ENCODE measurements at regions not wholly inside any gene's neighbourhood (a gene's known extent, or its start where the extent isn't known, plus 50 kb on each side); places are given as distances from the start of the nearest gene placed in this dataset.
A peak's percentile ranks its signal among the peaks of the same experiment; 100 is the strongest.

DNA sequence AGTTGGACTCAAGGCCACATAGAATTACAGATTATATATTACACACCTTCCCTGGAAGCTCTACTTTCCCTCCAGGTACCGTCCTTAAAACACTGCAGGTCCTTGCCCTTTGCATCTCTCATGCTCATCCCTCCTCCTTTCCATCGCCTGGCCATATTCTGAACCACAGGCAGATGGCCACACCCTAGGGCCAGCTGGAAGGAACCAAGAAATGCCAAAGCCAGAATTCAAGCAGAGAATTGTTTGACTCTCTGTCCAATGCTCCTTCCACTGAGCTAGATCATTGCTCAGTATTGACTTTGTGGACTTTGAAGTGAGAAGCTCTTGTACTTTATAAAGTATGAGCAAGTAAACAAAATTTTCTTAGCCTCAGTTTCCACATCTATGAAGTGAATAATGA lies 170.3 kb upstream of the SLC24A5 start:
- no peak for DNase-seq

DNA sequence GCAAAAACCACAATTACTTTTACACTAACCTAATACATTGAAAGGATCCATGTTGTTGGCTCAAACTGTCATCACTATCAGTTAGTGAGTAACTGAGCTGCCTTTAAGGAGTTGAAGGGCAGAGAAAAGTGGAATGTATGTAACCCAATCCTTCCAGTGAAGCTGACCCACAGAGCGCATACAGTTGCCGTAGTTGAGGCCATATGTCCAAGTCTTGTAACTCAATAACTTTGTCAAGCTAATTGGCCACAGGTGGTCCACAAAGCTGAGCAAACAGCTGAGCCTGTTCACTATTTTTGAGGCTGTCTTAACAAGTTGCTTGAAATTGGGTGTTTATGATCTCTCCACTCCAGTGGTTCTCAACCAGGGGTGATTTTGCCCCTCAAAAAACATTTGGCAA lies 169.0 kb upstream of the SLC24A5 start:
- DNase-seq = no peak

DNA sequence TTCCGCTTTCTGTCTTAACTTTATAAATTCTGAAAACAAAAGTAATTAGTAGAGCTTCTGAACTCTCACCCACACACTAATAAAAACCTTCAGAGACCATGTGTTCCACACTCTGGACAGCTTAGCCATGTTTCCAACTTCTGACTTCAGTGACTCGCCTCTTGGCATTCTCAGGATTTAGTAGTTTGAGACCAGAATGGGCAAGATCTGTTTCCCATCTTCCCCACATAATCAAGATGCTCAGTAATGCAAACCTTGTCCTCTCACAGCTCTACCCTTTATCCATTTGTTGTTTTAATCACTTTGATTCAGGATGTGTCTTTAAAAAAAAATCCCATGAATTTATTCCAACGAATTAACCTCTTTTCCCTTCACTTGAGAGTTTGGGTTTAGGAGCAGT lies 166.6 kb upstream of the SLC24A5 start:
- DNase-seq = no peak

DNA sequence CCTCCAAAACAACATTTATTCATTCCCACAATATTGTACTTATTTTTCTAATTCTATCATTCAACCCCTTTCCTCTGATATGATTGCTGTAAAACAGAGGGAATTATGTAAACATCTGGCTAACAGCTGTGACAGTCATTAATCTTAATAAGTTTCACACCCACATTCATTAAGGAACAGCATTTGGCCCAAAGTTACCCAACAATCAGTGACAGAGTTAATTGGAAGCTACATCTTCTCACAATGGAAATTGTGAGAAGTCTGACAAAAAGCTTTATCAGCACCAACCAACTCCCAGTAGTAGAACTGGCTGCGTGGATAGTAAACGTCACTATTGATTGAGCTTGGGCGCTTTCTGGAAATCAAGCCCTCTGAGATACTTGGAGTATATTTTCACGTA lies 165.8 kb upstream of the SLC24A5 start:
- DNase-seq = no peak

DNA sequence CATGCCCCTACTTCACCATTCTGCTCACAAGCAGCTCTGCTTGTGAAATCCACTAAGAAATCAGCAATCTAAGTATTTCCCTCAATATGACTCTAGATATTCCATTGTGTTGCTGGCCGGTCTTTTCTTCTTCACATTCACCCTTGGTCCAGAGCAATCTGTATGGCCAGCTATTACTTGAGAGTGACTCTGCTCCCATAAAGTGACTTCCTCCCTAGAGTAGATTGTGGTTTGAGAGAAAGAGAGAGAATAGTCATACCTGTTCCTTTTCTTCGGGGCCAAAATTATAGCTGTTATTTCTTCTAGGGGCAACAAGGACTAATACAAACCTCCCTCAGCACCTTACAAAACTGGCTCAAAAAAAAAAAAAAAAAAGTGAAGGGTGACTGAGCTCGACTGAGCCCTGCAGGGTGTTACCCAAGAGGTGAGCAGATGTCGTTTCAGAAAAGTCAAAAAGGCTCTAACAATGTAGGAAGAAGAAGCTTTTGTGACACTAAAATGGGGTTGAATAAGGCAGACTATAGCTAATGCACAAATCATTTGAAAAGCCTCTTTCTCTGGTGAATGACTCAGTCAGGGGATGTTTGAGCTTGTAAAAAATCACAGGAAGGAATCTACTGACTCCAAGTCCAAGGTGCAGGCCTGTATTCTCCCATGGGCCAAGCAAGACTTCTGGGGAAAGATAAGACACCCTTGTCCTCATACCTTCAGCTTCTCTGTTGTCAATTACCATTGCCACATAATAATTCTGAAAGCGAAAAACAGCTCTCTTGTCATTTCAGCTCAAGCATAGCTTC lies 161.0 kb upstream of the SLC24A5 start:
- no peak for DNase-seq

DNA sequence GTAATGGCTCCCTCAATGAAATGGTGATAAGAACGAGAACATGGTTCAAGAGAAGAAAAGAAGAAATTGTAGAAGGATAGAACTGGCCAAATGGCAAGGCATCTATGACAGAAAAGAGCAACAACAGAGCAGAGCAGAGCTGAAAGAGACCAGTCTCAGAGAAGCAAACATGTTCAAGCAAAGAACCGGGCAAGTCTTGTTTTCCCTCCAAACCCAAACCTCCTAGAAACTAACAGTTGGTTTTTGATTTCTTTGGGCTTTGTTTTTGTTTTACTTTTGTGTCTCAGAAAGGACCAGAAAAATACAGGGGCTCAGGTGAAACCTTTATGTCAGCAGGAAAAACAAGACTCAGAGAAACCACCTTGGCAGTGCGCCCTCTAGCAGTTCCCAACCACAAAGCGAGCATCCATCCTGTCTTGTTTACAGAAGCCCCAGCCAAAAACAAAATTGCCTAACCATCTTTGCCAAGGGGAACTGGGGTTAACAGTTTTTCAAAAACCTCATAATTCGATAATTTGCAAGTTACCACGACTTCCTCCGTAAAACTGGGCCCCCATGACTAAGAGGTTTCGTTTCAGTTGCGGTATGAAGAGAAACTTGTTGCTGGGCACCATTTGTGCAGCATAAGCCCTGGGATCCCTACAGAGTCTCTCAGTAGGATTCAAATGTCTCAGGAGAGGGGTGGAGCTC lies 159.2 kb upstream of the SLC24A5 start:
- peak; percentile 38 for DNase-seq

DNA sequence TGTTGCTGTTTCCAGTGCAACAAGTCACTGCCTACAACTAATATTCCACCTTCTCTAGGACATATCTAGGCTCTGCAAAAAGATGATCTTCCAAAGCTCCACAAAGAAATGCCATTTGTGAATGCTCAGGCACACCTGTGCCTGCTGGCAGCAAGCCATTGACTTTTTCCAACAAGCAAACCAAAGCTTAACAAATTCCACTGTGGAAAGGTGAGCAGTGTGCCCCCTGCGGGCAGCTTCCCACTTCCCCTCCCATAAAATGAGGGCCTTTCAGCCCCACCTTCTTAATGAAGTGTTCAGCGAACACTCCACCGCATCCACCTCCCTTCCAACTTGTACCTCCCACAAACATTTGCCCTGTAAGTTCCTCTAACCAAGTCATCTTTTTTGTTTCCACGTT lies 157.5 kb upstream of the SLC24A5 start:
- DNase-seq = peak; percentile 28

DNA sequence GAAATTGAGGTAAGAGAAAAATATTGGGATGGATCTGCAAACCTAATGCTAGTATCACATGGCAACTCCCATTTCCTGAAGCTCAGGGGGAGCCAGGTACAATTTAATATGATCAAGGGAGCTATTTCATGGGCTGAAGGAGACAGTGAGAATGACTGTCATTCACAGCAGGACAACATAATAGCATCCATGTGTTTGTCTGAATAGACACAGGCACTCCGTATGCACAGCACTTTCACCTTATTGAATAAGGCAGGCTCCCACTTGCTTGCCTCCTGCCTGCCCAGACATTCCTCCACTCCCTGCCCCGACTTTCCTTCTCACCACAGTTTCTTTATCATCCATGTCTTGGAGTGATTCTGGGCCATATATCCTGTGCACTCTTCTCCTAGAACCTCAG lies 156.6 kb upstream of the SLC24A5 start:
- DNase-seq = no peak

DNA sequence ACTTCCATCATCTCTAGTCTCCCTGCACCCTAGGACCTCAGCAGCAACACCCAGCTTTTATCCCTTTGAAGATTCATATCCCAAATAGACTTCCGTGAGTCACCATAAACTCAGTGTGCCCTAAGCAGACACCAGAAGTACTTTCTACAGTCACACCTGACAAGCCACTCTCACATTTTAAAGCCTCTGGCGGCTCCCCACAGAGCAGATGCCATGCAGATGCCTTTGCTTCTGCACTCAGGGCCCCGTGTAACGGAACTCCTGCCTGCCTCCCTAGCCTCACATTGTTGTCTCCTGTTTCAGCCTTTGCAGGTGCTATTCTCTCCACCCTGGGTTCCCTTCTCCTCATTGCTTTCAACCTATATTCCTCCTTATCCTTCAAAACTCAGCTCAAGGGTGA lies 155.5 kb upstream of the SLC24A5 start:
- no peak for DNase-seq

DNA sequence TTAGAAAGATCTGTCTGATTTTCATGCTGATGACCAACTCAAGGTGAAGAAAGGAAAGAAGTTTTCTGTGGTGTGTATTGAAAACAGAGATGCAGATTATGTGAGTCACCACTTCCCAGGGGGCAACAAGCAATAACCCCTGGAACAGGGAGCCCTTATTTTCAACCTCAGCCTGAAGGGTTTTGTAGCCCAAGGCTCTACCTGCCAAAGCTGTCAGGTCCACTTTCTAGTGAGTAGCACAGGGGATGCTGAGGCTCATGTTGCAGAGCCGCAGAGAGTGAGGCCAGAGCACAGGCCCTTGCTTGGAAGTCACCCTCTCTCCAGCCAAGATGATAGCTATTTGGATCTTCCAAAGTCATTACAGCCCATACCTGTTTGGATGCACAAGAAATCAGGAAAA lies 152.2 kb upstream of the SLC24A5 start:
- no peak for DNase-seq

DNA sequence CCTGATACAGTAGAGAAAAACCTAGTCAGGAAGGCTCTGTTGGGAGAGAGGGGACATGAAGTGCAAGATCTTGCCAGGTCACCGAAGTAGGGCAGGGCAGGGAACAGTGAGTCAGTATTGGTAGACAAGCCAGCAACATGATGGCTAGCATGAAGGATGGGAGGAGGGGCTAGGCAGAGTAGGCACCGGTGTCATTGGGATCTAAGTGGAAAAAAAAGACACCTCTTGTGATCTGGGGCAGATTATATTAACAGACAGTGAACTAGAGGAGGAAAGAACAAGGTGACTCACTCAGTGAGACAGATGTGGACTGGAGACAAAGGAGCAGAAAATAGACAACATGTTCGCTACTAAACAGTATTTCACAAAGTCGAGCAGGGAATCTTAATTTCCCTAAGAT lies 149.2 kb upstream of the SLC24A5 start:
- DNase-seq = no peak

DNA sequence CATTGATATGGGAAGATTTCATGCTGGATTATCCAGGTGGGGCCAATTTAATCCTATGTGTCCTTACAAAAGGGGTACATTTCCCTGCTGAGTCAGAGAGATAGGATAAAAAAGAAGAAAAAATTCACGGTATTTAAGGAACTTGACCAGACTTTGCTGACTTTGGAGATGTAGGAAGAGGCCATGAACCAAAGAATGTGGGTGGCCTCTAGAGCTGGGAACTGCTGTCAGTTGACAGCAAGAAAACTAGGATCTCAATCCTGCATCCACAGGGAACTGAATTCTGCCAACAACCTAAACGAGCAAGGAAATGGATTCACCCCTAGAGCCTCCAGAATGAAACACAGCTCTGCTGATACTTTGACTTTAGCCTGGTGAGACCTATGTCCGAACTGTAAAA lies 148.1 kb upstream of the SLC24A5 start:
- DNase-seq = no peak

DNA sequence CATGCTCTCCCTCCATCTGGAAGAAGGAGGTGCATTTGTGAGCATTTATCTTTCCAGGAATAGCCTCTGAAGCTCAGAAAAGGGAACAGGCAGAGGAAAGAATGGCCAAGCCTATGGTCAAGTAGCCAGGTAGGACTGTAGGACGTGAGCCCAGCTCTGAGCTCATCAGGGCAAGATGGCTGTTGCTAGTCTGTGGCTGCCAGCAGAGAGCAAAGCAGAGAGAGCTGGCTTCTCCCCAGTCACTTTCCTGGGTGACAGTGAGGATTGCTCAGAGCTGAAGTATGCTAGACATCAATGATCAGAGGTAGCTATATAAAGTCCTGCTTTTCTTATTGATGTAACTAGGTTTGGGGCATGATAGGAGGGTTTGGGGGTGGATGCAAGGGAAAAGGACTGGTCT lies 146.1 kb upstream of the SLC24A5 start:
- no peak for DNase-seq

DNA sequence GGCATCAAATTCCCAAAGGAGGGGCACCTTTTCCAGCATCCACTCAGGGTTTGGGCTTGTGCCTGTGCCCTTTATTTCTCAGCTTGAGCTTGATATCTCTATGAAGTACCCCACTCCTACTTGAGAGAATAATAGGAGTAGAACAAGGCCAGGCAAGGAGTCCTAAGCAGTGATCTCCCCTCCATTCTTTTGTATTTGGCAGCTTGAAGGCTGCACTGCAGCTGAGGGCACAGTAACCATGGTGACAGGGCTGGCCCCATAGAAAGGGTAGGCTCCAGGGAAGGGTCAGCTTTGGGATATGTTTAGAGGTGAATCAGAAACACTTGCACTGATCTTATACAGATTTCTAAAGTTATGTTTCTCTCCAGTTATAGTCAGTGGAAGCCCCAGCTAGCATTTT lies 145.4 kb upstream of the SLC24A5 start:
- peak; percentile 7 for DNase-seq

DNA sequence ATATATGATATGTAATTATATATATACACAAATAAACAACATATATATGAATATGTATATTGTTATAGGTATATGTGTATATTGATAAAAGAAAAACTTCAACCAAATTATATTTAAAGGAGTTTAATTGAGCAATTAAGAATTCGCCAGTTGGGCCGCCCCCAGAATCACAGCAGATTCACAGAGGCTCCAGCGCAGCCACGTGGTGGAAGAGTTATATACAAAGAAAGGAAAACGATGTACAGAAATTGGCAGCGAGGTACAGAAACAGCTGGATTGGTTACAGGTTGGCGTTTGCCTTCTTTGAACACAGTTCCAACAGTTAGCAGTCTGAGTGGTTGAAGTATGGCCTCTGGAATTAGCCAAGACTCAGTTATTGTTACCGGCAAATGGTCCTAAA lies 137.3 kb upstream of the SLC24A5 start:
- DNase-seq = no peak

DNA sequence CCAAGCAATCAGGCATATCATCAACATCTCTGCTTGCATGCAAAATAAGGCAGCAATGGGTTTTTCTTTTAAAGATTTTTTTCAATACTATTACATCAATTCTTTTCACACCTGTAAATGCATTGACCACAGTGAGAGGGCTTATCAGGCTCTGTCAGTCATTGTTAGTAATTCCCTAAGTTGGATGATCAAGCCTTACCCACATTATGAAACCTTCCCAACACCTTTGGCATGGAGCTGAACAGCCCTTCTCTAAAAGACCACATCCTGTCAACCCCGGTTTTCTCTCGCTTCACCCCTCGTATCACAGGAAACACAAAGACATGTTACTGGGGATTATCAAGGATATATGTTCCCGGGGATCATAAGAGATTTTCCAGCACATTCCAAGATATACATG lies 135.2 kb upstream of the SLC24A5 start:
- DNase-seq = no peak

DNA sequence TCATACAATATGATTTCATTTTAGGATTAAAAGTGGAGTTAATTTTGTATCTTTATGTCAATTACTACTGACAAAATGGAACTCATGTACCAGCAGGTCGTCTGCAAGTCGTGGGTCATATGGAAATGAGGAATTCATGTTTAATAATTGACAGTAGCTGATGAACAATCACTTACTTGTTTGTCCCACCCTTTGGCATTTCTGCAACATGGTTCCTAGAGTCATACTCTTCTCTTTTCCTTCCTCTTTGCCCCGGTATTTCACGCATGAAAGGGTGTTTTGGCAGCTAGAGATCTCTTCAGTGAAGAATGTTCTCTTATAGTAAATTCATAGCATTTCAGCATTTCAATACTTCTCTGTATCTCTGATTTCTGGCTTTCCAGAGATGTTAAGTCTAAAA lies 133.3 kb upstream of the SLC24A5 start:
- DNase-seq = no peak

DNA sequence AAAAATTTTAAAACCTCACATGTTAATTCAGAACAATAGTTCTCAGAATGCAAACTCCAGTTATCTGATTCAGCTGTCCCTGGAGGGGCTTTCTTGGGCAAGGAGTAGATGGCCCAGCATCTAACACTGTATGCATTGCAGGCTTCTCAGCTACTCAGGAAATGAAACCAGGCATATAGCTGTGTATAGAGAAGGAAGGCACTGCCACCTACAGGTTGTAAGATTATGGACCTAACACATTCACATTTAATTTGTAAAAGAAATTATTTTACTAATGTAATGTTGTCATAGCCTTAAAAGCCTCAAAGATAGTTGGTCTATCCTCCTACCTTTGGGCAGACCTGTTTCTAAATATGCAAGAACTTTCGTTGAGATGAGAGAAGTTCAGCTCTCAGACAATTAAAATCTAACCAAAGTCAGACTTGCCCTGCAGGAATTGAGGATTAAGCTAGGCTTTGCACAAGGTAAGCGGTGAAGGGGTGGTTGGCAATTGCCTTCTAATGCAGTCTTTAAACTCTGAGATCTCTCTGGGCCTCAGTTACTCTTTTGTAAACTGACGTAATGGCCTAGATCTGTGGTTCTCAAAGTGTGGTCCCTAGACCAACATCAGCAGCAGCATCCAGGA lies 132.8 kb upstream of the SLC24A5 start:
- peak; percentile 68 for DNase-seq

DNA sequence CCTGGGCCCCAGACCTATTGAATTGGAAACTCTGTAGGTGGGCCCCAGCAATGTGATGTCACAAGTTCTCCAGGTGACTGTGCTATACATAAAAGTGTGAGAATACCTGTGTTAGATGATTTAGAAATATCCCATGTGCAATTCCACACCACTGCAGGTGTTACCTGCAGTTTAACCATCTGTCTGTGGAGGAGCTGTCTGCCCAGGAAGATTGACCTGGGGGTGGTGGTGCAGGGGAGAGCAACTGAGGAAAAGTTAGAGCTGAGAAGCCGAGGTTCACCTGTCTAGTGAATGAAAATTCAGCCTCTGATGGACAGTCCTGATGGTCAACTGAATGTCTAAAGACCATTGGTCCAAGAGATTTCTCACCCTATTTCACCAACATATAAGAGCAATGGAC lies 132.2 kb upstream of the SLC24A5 start:
- DNase-seq = no peak

DNA sequence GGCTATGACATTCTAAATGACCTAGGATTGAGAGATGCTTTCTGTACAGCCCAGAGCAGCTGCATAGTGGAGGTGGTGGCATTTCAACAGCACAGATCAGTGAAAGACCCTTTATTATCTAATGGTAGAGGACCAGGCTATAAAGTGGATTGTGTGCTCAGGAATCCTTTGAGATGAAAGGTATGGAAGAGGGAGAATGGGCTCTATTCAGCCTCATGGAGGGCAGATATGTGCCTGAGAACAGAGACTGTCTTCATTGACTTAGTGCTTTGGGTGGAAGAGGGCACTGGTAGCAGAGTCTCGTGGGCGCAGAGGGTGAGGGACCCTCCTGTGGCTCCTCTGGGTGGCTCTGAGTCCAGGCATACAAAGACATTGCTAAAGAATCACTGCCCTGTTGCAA lies 130.0 kb upstream of the SLC24A5 start:
- DNase-seq = no peak

DNA sequence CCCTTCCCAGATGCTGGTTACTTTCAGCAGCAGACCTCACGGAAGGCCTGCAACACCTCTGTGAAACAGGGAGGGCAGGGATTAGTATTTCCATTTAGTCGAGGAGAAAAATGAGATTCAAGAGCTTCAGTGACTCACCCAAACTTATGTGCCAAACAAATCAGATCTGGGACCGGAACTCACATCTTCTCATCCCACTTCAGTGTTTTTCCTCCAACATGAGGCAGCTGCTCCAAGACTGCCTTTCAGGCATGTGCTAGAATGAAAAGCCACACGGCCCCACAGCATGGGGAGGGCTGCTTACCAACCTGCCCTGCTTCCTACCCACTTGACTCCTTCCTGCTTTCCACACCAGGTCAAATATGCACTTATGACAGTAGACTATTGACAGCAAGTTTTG lies 129.4 kb upstream of the SLC24A5 start:
- DNase-seq = no peak

DNA sequence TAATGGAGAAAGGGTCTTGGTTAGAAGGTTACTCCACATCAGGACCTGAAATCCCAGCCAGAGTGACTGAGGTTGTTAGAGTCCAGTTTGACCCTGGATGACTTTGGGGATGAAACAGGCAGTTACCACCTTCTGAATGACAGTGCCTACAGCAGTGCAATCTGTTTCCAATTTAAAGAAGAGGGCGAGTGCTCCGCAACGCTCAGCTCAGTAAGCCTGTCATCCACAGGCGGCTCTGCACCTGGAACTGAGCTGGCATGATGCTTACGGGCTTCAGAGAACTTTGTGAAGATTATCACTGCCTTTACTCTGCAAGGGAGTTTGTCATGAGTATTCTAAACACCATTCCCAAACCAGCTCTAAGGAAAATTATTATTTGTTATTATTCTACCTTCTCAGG lies 127.7 kb upstream of the SLC24A5 start:
- no peak for DNase-seq

DNA sequence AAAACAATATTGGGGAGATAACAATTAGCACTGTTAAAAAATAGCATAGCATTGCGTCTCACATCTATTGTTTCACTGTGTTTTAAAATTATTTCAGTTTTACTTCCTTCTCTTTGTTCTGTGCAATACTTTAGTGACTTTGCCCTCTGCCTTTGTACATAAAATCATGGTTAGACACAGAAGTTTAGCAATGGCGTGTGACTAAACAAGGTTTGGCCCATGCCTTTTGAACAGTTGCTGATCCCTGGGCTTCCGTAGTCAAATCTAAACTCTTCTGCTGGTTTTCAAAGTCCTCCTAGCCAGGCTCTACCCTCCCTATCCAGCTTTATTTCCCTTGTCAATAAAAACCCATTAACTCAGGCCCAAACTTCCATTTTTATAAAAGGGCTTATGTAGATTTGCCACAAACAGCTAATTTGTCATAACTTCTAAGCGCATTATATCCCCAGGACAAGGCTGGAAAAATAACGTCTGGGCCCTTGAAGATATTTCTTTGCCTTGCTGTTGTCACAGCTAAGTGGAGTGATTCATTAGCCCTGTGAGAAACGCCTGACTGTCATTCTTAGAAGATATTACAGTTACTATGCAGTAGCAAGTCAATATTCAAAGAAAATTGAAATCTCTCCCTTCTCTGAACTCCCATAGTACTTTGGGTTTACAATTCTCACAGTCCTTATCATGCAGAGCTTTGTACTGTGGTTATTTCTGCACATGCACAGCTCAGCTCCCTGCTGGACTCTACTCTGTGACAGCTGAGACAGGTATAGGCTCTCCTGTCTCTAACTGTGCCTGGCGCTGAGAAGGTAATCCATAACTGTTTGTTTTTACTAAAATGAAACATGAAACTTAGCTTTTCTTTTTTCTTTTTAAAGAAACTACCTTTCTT lies 123.4 kb upstream of the SLC24A5 start:
- no peak for DNase-seq
